ENCODE measurements at regions not wholly inside any gene's neighbourhood (a gene's known extent, or its start where the extent isn't known, plus 50 kb on each side); places are given as distances from the start of the nearest gene placed in this dataset.

- Histone ChIP-seq H3K4me3 (ENCODE audit: low read length) (no peak overlapping the region), H3K4me1 (ENCODE audit: control insufficient read depth, insufficient read depth, low read length) (no peaks in the 10 kb centered on the region), H3K9me3 (ENCODE audit: control insufficient read depth, low read depth, low read length) (no peaks in the 10 kb centered on the region), H3K27ac (ENCODE audit: low read length) (no peak overlapping the region), H3K36me3 (ENCODE audit: control insufficient read depth, insufficient read depth, low read length) (no peaks in the 10 kb centered on the region), H3K27me3 (ENCODE audit: control insufficient read depth, insufficient read depth, low read length) (peaks cover 18% of the 10 kb centered on the region)
- 90% methylated on average over 8 of the region's 29 CpGs for WGBS (ENCODE audit: insufficient coverage, low lambda C conversion rate)
- DNase-seq: no peak
Measured at GRCh38 chr19:32227561-32228165, 117.7 kb upstream of the ZNF507 start.

GRCh38 chr19:32230441-32230840 is 115.0 kb upstream of the ZNF507 start:
- Histone ChIP-seq H3K36me3 (ENCODE audit: control insufficient read depth, insufficient read depth, low read length) (no peaks in the 10 kb centered on the region), H3K27ac (ENCODE audit: low read length) (no peak overlapping the region), H3K4me1 (ENCODE audit: control insufficient read depth, insufficient read depth, low read length) (no peaks in the 10 kb centered on the region), H3K27me3 (ENCODE audit: control insufficient read depth, insufficient read depth, low read length) (peaks cover 1% of the 10 kb centered on the region), H3K9me3 (ENCODE audit: control insufficient read depth, low read depth, low read length) (no peaks in the 10 kb centered on the region), H3K4me3 (ENCODE audit: low read length) (no peak overlapping the region)
- no peak for DNase-seq
- no CpG with 5 or more reads among the region's 6 CpGs for whole genome bisulfite sequencing (ENCODE audit: insufficient coverage, low lambda C conversion rate)

- H3K9me3 ChIP-seq (ENCODE audit: control insufficient read depth, low read depth, low read length): no peaks in the 10 kb centered on the region
- no CpG with 5 or more reads among the region's 8 CpGs for whole genome bisulfite sequencing (ENCODE audit: insufficient coverage, low lambda C conversion rate)
- H3K4me3 ChIP-seq (ENCODE audit: low read length): no peak overlapping the region
- no peak for DNase-seq
- no peaks in the 10 kb centered on the region for H3K36me3 ChIP-seq (ENCODE audit: control insufficient read depth, insufficient read depth, low read length)
- no peak overlapping the region for H3K27ac ChIP-seq (ENCODE audit: low read length)
- H3K27me3 ChIP-seq (ENCODE audit: control insufficient read depth, insufficient read depth, low read length): no peaks in the 10 kb centered on the region
- no peaks in the 10 kb centered on the region for H3K4me1 ChIP-seq (ENCODE audit: control insufficient read depth, insufficient read depth, low read length)
Measured at GRCh38 chr19:32231020-32231419, 114.4 kb upstream of the ZNF507 start.

- Histone ChIP-seq H3K9me3 (ENCODE audit: control insufficient read depth, low read depth, low read length) (no peaks in the 10 kb centered on the region), H3K36me3 (ENCODE audit: control insufficient read depth, insufficient read depth, low read length) (no peaks in the 10 kb centered on the region), H3K4me1 (ENCODE audit: control insufficient read depth, insufficient read depth, low read length) (no peaks in the 10 kb centered on the region), H3K27me3 (ENCODE audit: control insufficient read depth, insufficient read depth, low read length) (no peaks in the 10 kb centered on the region), H3K27ac (ENCODE audit: low read length) (no peak overlapping the region), H3K4me3 (ENCODE audit: low read length) (no peak overlapping the region)
- no CpG with 5 or more reads among the region's 6 CpGs for WGBS (ENCODE audit: insufficient coverage, low lambda C conversion rate)
- DNase-seq: no peak
Measured at GRCh38 chr19:32231691-32232090, 113.7 kb upstream of the ZNF507 start.

GRCh38 chr19:32232449-32232848 is 113.0 kb upstream of the ZNF507 start:
- no peak overlapping the region for H3K4me3 ChIP-seq (ENCODE audit: low read length)
- no peaks in the 10 kb centered on the region for H3K4me1 ChIP-seq (ENCODE audit: control insufficient read depth, insufficient read depth, low read length)
- no peak for DNase-seq
- no peaks in the 10 kb centered on the region for H3K36me3 ChIP-seq (ENCODE audit: control insufficient read depth, insufficient read depth, low read length)
- H3K27me3 ChIP-seq (ENCODE audit: control insufficient read depth, insufficient read depth, low read length): no peaks in the 10 kb centered on the region
- no CpG with 5 or more reads among the region's 8 CpGs for WGBS (ENCODE audit: insufficient coverage, low lambda C conversion rate)
- H3K27ac ChIP-seq (ENCODE audit: low read length): no peak overlapping the region
- H3K9me3 ChIP-seq (ENCODE audit: control insufficient read depth, low read depth, low read length): no peaks in the 10 kb centered on the region

GRCh38 chr19:32233091-32233490 is 112.3 kb upstream of the ZNF507 start:
- Histone ChIP-seq H3K27me3 (ENCODE audit: control insufficient read depth, insufficient read depth, low read length) (no peaks in the 10 kb centered on the region), H3K36me3 (ENCODE audit: control insufficient read depth, insufficient read depth, low read length) (no peaks in the 10 kb centered on the region), H3K27ac (ENCODE audit: low read length) (no peak overlapping the region), H3K4me1 (ENCODE audit: control insufficient read depth, insufficient read depth, low read length) (no peaks in the 10 kb centered on the region), H3K9me3 (ENCODE audit: control insufficient read depth, low read depth, low read length) (no peaks in the 10 kb centered on the region), H3K4me3 (ENCODE audit: low read length) (no peak overlapping the region)
- 100% methylated on average over 1 of the region's 6 CpGs for WGBS (ENCODE audit: insufficient coverage, low lambda C conversion rate)
- no peak for DNase-seq

GRCh38 chr19:32233885-32234284 is 111.5 kb upstream of the ZNF507 start:
- Histone ChIP-seq H3K36me3 (ENCODE audit: control insufficient read depth, insufficient read depth, low read length) (no peaks in the 10 kb centered on the region), H3K27me3 (ENCODE audit: control insufficient read depth, insufficient read depth, low read length) (no peaks in the 10 kb centered on the region), H3K9me3 (ENCODE audit: control insufficient read depth, low read depth, low read length) (no peaks in the 10 kb centered on the region), H3K4me1 (ENCODE audit: control insufficient read depth, insufficient read depth, low read length) (no peaks in the 10 kb centered on the region), H3K4me3 (ENCODE audit: low read length) (no peak overlapping the region), H3K27ac (ENCODE audit: low read length) (no peak overlapping the region)
- no CpG with 5 or more reads among the region's 4 CpGs for WGBS (ENCODE audit: insufficient coverage, low lambda C conversion rate)
- DNase-seq: no peak

GRCh38 chr19:32234663-32235217 is 110.7 kb upstream of the ZNF507 start:
- H3K27ac ChIP-seq (ENCODE audit: low read length): no peak overlapping the region
- H3K4me3 ChIP-seq (ENCODE audit: low read length): no peak overlapping the region
- H3K4me1 ChIP-seq (ENCODE audit: control insufficient read depth, insufficient read depth, low read length): no peaks in the 10 kb centered on the region
- WGBS (ENCODE audit: insufficient coverage, low lambda C conversion rate): no CpG with 5 or more reads among the region's 3 CpGs
- H3K9me3 ChIP-seq (ENCODE audit: control insufficient read depth, low read depth, low read length): no peaks in the 10 kb centered on the region
- DNase-seq: no peak
- no peaks in the 10 kb centered on the region for H3K27me3 ChIP-seq (ENCODE audit: control insufficient read depth, insufficient read depth, low read length)
- no peaks in the 10 kb centered on the region for H3K36me3 ChIP-seq (ENCODE audit: control insufficient read depth, insufficient read depth, low read length)

GRCh38 chr19:32238076-32238475 is 107.3 kb upstream of the ZNF507 start:
- no peaks in the 10 kb centered on the region for H3K36me3 ChIP-seq (ENCODE audit: control insufficient read depth, insufficient read depth, low read length)
- no peak overlapping the region for H3K27ac ChIP-seq (ENCODE audit: low read length)
- DNase-seq: no peak
- H3K27me3 ChIP-seq (ENCODE audit: control insufficient read depth, insufficient read depth, low read length): no peaks in the 10 kb centered on the region
- H3K4me3 ChIP-seq (ENCODE audit: low read length): no peak overlapping the region
- no CpG with 5 or more reads among the region's 1 CpG for WGBS (ENCODE audit: insufficient coverage, low lambda C conversion rate)
- H3K9me3 ChIP-seq (ENCODE audit: control insufficient read depth, low read depth, low read length): no peaks in the 10 kb centered on the region
- no peaks in the 10 kb centered on the region for H3K4me1 ChIP-seq (ENCODE audit: control insufficient read depth, insufficient read depth, low read length)

- whole genome bisulfite sequencing (ENCODE audit: insufficient coverage, low lambda C conversion rate): no CpG with 5 or more reads among the region's 7 CpGs
- H3K27me3 ChIP-seq (ENCODE audit: control insufficient read depth, insufficient read depth, low read length): no peaks in the 10 kb centered on the region
- H3K4me1 ChIP-seq (ENCODE audit: control insufficient read depth, insufficient read depth, low read length): no peaks in the 10 kb centered on the region
- no peak overlapping the region for H3K4me3 ChIP-seq (ENCODE audit: low read length)
- H3K27ac ChIP-seq (ENCODE audit: low read length): no peak overlapping the region
- H3K9me3 ChIP-seq (ENCODE audit: control insufficient read depth, low read depth, low read length): no peaks in the 10 kb centered on the region
- DNase-seq: no peak
- no peaks in the 10 kb centered on the region for H3K36me3 ChIP-seq (ENCODE audit: control insufficient read depth, insufficient read depth, low read length)
Measured at GRCh38 chr19:32240316-32240715, 105.1 kb upstream of the ZNF507 start.

- H3K9me3 ChIP-seq (ENCODE audit: control insufficient read depth, low read depth, low read length): no peaks in the 10 kb centered on the region
- no peaks in the 10 kb centered on the region for H3K27me3 ChIP-seq (ENCODE audit: control insufficient read depth, insufficient read depth, low read length)
- no peak overlapping the region for H3K4me3 ChIP-seq (ENCODE audit: low read length)
- no peaks in the 10 kb centered on the region for H3K36me3 ChIP-seq (ENCODE audit: control insufficient read depth, insufficient read depth, low read length)
- no peaks in the 10 kb centered on the region for H3K4me1 ChIP-seq (ENCODE audit: control insufficient read depth, insufficient read depth, low read length)
- WGBS (ENCODE audit: insufficient coverage, low lambda C conversion rate): no CpG with 5 or more reads among the region's 8 CpGs
- H3K27ac ChIP-seq (ENCODE audit: low read length): no peak overlapping the region
- DNase-seq: no peak
Measured at GRCh38 chr19:32241306-32241705, 104.1 kb upstream of the ZNF507 start.

Data from large intestine (tissue), 3 donors.